ENCODE measurements at regions not wholly inside any gene's neighbourhood (a gene's known extent, or its start where the extent isn't known, plus 50 kb on each side); places are given as distances from the start of the nearest gene placed in this dataset.

- no peak for TF ChIP-seq RNF2 (IDR thresholded peaks at IDR 0.05)
- no peak for TF ChIP-seq ESRRA (IDR thresholded peaks at IDR 0.05; ENCODE audit: borderline replicate concordance, low read depth)
- no peak for TF ChIP-seq LEF1 (IDR thresholded peaks at IDR 0.05)
- no peak for TF ChIP-seq TARDBP (IDR thresholded peaks at IDR 0.05)
- no peak for TF ChIP-seq USF2 (CRISPR knock-in tag; IDR thresholded peaks at IDR 0.05)
- TF ChIP-seq ZBTB49 (CRISPR knock-in tag; IDR thresholded peaks at IDR 0.05; ENCODE audit: borderline replicate concordance), result no peak
- 0 out of 2 replicates have a peak, but pooled peaks have one; percentile 37 for TF ChIP-seq ZNF589 (CRISPR knock-in tag; IDR thresholded peaks at IDR 0.05; ENCODE audit: low read depth)
- no peak for TF ChIP-seq POLR2AphosphoS5 (IDR thresholded peaks at IDR 0.05; ENCODE audit: control insufficient read depth, insufficient read depth, low read depth, low read length)
- TF ChIP-seq MYNN (IDR thresholded peaks at IDR 0.05), result no peak
- no peak for TF ChIP-seq MYNN (CRISPR knock-in tag; IDR thresholded peaks at IDR 0.05)
- no peak for TF ChIP-seq PHB2 (IDR thresholded peaks at IDR 0.05; ENCODE audit: low read depth)
These were observed 102.7 kb upstream of the CPEB4 start for GRCh38 chr5:173785400-173785799.

All from K562 (cell line).